ENCODE measurements at regions not wholly inside any gene's neighbourhood (a gene's known extent, or its start where the extent isn't known, plus 50 kb on each side); places are given as distances from the start of the nearest gene placed in this dataset.

DNA sequence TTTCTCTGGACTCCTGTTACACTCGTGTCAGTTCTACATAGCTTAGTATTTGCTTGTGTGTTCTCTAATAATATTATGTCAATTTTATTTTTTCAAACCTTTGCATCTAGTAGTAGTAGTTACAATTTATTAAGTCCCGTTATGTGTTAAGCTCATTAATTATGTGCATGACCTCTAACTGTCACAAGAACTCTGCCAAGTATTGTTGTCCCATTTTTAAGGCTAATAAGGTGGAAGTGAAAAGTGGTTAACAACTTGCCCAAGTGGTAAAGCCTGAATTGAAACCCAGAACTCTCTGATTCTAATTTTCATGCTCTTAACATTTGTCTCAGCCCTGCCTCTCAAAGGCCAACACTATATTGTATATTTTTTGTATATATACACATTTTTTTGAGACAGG lies 221.6 kb downstream of the DMRT2 start:
- TF ChIP-seq, protein P1, sequence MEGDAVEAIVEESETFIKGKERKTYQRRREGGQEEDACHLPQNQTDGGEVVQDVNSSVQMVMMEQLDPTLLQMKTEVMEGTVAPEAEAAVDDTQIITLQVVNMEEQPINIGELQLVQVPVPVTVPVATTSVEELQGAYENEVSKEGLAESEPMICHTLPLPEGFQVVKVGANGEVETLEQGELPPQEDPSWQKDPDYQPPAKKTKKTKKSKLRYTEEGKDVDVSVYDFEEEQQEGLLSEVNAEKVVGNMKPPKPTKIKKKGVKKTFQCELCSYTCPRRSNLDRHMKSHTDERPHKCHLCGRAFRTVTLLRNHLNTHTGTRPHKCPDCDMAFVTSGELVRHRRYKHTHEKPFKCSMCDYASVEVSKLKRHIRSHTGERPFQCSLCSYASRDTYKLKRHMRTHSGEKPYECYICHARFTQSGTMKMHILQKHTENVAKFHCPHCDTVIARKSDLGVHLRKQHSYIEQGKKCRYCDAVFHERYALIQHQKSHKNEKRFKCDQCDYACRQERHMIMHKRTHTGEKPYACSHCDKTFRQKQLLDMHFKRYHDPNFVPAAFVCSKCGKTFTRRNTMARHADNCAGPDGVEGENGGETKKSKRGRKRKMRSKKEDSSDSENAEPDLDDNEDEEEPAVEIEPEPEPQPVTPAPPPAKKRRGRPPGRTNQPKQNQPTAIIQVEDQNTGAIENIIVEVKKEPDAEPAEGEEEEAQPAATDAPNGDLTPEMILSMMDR (conservative IDR thresholded peaks at IDR 0.05; ENCODE audit: low read length): no peak
- TF ChIP-seq EZH2phosphoT487 (IDR thresholded peaks at IDR 0.05; ENCODE audit: borderline replicate concordance, low read depth, low read length): no peak

All from OCI-LY7 (cell line).